ENCODE measurements at regions not wholly inside any gene's neighbourhood (a gene's known extent, or its start where the extent isn't known, plus 50 kb on each side); places are given as distances from the start of the nearest gene placed in this dataset.

DNA sequence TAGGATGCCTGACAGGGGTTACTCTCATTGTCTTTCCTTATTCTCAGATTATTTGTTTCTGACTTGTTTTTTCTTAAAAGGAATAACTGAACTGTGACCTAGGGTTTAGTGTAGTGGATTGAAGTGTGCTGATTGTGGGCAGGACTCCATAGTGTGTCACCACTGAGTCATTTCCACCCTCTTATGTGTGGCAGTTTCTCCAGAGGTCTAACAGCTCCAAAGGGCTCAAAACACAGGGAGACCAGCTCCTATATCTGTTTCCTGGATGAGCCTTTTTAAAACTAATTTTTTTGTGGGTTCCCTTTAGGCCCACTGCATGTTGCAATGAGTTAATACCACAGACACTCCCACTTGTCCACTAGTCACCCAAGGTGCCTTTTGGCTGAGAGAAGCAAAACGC, 951.1 kb upstream of the ADGRB3 start:
- TF ChIP-seq TCF12 (IDR thresholded peaks at IDR 0.05; ENCODE audit: low read depth) (no peak), TEAD4 (IDR thresholded peaks at IDR 0.05) (no peak), MAX (IDR thresholded peaks at IDR 0.05) (no peak), ZBTB7A (IDR thresholded peaks at IDR 0.05; ENCODE audit: low read depth) (no peak), YY1 (IDR thresholded peaks at IDR 0.05; ENCODE audit: low read depth) (no peak), CEBPB (IDR thresholded peaks at IDR 0.05) (no peak), RAD21 (IDR thresholded peaks at IDR 0.05; ENCODE audit: low read depth) (no peak), EGR1 (IDR thresholded peaks at IDR 0.05) (no peak), FOXM1 (IDR thresholded peaks at IDR 0.05; ENCODE audit: borderline replicate concordance, low read depth) (no peak), NFIC (IDR thresholded peaks at IDR 0.05) (no peak), TAF1 (IDR thresholded peaks at IDR 0.05; ENCODE audit: low read depth) (no peak), CREB1 (IDR thresholded peaks at IDR 0.05; ENCODE audit: low read depth) (no peak)
- TF ChIP-seq, protein P1, sequence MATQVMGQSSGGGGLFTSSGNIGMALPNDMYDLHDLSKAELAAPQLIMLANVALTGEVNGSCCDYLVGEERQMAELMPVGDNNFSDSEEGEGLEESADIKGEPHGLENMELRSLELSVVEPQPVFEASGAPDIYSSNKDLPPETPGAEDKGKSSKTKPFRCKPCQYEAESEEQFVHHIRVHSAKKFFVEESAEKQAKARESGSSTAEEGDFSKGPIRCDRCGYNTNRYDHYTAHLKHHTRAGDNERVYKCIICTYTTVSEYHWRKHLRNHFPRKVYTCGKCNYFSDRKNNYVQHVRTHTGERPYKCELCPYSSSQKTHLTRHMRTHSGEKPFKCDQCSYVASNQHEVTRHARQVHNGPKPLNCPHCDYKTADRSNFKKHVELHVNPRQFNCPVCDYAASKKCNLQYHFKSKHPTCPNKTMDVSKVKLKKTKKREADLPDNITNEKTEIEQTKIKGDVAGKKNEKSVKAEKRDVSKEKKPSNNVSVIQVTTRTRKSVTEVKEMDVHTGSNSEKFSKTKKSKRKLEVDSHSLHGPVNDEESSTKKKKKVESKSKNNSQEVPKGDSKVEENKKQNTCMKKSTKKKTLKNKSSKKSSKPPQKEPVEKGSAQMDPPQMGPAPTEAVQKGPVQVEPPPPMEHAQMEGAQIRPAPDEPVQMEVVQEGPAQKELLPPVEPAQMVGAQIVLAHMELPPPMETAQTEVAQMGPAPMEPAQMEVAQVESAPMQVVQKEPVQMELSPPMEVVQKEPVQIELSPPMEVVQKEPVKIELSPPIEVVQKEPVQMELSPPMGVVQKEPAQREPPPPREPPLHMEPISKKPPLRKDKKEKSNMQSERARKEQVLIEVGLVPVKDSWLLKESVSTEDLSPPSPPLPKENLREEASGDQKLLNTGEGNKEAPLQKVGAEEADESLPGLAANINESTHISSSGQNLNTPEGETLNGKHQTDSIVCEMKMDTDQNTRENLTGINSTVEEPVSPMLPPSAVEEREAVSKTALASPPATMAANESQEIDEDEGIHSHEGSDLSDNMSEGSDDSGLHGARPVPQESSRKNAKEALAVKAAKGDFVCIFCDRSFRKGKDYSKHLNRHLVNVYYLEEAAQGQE (IDR thresholded peaks at IDR 0.05; ENCODE audit: low read depth) = no peak

DNA sequence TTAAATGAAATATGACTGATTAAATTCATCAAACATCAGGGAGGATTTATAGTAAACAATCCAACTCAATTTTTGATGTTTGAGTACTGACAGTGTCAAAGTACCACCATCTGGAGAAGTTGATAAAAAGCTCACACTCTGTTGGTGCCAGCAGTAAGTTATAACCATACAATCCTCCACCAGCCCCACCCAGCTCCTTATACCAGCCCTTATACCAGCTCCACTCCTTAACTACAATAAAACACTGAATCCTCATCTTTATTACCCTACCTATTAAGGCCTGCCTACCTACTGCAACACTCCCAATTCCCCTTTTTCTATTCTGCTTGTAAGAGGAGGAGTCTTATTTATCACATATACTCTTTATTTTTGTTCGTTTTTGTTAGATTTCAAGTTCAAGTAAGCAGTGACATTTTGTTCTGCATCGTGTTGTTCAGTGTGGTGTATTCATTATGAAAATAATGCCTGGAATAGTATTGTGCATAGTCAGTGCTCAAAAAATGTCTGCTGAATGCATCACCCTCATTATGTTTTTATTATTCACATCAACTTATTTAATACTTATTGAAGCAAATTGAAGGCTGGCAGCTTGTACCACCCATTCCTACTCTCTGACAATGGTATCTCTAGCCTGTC, 954.7 kb upstream of the ADGRB3 start:
- no peak for TF ChIP-seq FOXM1 (IDR thresholded peaks at IDR 0.05; ENCODE audit: borderline replicate concordance, low read depth)
- TF ChIP-seq TCF12 (IDR thresholded peaks at IDR 0.05; ENCODE audit: low read depth) = no peak
- no peak for TF ChIP-seq YY1 (IDR thresholded peaks at IDR 0.05; ENCODE audit: low read depth)
- no peak for TF ChIP-seq RAD21 (IDR thresholded peaks at IDR 0.05; ENCODE audit: low read depth)
- TF ChIP-seq, protein P1 (IDR thresholded peaks at IDR 0.05; ENCODE audit: low read depth) = no peak
- TF ChIP-seq TEAD4 (IDR thresholded peaks at IDR 0.05) = no peak
- TF ChIP-seq CREB1 (IDR thresholded peaks at IDR 0.05; ENCODE audit: low read depth) = no peak
- no peak for TF ChIP-seq ZBTB7A (IDR thresholded peaks at IDR 0.05; ENCODE audit: low read depth)
- no peak for TF ChIP-seq EP300 (IDR thresholded peaks at IDR 0.05; ENCODE audit: borderline replicate concordance)
- TF ChIP-seq USF1 (IDR thresholded peaks at IDR 0.05) = no peak
- no peak for TF ChIP-seq TAF1 (IDR thresholded peaks at IDR 0.05; ENCODE audit: low read depth)
- TF ChIP-seq MAX (IDR thresholded peaks at IDR 0.05) = no peak
- no peak for TF ChIP-seq EGR1 (IDR thresholded peaks at IDR 0.05)
- no peak for TF ChIP-seq CEBPB (IDR thresholded peaks at IDR 0.05)
- TF ChIP-seq NFIC (IDR thresholded peaks at IDR 0.05) = no peak

DNA sequence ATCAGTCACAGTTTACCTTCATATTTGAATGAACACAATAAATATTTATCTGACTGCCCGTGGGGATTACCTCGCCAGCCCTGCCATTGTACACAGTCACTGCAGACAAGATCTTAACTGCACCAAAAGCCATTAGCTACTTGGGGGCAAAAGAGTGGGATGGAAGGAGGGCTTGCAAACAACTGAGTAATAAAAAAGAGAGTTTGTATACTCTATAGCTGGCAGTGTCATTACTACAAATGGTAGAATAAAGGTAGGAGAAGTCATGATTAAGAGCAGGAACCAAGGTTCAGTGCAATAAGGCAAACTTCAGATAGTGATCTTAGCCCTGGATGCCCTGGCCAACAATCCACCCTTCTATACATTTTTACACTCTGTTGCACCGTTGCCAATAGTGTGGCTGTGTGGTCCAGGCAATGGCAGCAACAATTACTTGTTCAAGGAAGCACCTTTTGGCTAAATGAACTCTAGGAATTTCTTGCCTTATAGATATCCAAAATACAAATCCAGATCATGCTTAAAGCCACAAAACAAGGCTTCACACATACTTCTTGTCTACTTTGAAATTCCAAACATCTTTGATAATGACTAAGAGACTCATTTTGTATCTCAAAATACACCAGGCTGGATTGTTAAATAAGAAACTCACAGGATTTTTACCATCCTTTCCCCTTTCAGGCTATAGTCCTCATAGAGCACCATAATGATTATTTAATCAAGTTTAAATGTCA, 955.4 kb upstream of the ADGRB3 start:
- TF ChIP-seq EP300 (IDR thresholded peaks at IDR 0.05; ENCODE audit: borderline replicate concordance) = no peak
- TF ChIP-seq FOXM1 (IDR thresholded peaks at IDR 0.05; ENCODE audit: borderline replicate concordance, low read depth) = no peak
- TF ChIP-seq CEBPB (IDR thresholded peaks at IDR 0.05) = no peak
- TF ChIP-seq YY1 (IDR thresholded peaks at IDR 0.05; ENCODE audit: low read depth) = no peak
- TF ChIP-seq NFIC (IDR thresholded peaks at IDR 0.05) = no peak
- TF ChIP-seq RAD21 (IDR thresholded peaks at IDR 0.05; ENCODE audit: low read depth) = no peak
- no peak for TF ChIP-seq EGR1 (IDR thresholded peaks at IDR 0.05)
- no peak for TF ChIP-seq MAX (IDR thresholded peaks at IDR 0.05)
- TF ChIP-seq TCF12 (IDR thresholded peaks at IDR 0.05; ENCODE audit: low read depth) = no peak
- TF ChIP-seq TAF1 (IDR thresholded peaks at IDR 0.05; ENCODE audit: low read depth) = no peak
- no peak for TF ChIP-seq TEAD4 (IDR thresholded peaks at IDR 0.05)
- no peak for TF ChIP-seq USF1 (IDR thresholded peaks at IDR 0.05)
- TF ChIP-seq CREB1 (IDR thresholded peaks at IDR 0.05; ENCODE audit: low read depth) = no peak
- TF ChIP-seq, protein P1 (IDR thresholded peaks at IDR 0.05; ENCODE audit: low read depth) = no peak
- no peak for TF ChIP-seq ZBTB7A (IDR thresholded peaks at IDR 0.05; ENCODE audit: low read depth)
